ENCODE measurements at regions not wholly inside any gene's neighbourhood (a gene's known extent, or its start where the extent isn't known, plus 50 kb on each side); places are given as distances from the start of the nearest gene placed in this dataset.

DNA sequence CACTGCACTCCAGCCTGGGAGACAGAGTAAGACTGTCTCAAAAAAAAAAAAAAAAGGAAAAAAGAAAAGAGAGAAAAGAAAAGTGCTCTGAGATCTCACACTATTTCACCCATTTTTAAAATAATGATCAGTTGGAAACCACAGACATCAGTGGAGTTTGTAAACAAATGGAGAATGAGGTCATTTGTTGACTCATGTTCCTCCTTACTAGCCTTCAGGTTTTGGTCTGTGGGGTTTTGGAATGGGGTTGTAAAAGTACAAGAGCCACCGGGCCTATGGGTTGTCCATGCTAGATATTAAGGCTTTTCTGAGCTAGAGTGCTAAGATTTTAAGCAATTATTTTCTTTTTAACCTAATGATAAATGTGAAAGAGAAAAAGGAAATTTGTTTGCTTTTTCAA is 104.4 kb upstream of the PRL start:
- no peak for DNase-seq

DNA sequence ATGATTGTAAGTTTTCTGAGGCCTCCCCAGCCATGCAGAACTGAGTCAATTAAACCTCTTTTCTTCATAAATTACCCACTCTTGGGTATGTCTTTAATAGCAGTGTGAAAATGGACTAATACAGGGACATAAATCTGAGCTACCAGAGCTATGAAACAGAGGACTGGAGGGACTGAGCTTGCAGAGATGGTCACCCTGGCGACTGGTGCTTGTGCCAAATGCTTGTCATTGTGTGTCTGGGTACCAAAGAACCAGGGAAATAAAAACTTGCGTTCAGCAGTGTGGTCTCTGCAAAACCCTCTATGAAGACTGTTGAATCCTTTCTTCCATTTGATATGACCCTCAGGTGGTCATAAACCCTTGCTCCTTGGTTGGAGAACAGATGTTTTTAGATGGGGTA is 105.1 kb upstream of the PRL start:
- no peak for DNase-seq

DNA sequence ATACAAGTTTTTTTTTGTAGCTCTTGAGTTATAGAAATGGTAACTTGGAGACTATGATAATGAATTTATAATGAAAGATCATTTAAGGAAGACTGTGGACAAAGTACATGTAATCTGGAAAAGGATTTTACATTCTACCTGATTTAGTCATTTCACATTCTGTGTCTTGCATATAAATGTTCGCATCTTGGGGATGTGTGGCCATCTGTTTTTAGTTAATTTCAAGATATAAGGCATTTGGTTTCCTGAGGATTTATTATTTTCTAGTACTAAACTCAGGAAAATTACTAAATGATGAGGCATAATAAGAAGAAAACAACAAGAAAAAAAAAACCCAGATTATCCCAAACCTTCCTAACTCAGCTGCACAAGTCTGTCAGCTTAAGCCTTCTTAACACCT is 112.7 kb upstream of the PRL start:
- no peak for DNase-seq

DNA sequence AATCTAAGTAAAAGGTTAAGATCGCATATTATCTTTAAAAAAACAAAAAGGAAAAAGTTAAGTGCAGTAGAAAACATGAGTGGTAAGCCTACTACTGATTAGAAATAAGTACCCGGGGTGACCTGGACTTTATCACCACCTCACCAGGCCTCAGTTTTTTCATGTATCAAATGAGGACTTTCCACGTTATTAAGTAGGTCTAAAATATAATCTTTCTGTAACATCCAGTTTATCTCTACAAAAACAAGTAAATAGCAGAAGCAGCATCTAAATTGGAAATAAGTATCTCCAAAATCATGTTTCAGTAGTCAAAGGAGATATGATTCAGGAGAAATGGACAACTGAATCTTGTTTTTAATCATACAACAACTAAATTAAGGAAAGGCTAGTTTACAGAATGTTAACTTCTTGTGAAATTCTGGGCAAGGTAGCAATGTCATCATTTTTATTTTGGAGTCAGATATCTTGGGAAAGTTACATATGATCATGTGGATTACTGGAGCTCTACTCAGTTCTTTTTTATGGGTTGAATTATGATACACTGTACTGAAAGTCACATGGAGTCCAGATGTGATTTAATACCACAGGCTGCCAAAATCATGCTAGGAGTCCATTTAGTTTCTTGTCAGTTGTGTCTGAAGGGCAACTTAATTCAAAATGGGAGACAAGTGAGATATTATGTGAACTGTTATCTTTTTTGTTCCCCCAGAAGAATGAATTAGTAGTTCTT is 114.7 kb upstream of the PRL start:
- no peak for DNase-seq

DNA sequence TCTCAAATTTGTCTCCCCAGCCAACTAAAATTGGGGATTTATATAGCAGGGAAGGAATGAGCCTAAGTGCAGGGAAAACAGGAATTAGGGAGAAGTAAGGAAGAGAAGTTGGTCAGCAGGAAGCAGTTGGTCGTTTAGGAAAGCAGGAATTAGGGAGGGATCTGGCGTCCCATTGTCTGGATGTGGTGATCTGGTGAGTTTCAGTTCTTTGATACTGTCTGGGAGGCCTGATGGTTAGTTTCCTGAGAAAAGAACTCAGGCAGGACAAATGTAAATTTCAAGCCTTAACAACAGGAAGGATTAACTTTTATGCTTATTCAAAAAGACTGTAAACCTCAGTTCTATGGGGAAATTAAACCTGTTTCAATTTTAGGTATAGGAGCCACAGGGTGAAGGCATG is 116.2 kb upstream of the PRL start:
- no peak for DNase-seq

DNA sequence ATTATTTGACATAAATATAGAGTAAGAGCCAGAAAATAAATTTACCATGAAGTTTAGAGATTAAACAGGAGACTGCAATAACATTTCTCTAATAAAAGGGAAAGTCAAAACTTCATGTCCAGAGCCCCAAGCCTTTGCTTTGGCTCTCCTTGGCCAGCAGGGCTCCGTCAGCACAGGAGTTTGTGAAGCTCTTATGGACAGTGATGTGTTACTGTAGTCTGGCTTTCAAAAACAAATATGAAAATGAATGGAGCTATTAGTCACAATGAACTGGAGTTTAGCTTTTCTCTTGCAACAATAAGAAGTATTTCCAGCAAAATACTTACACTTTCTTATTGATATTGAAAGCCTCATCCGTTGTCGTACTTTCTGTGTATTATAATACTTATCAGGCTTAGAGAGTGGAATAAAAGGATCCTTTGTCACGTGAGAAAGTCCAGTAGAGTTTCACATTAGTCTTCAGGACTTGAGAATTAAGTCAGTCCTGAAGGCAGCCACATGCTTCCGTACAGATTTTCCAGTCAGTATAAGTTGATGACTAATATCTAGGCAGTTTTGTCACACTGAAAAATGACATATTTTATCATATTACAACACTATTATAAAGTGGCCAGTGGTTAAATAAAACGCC is 117.0 kb upstream of the PRL start:
- no peak for DNase-seq

DNA sequence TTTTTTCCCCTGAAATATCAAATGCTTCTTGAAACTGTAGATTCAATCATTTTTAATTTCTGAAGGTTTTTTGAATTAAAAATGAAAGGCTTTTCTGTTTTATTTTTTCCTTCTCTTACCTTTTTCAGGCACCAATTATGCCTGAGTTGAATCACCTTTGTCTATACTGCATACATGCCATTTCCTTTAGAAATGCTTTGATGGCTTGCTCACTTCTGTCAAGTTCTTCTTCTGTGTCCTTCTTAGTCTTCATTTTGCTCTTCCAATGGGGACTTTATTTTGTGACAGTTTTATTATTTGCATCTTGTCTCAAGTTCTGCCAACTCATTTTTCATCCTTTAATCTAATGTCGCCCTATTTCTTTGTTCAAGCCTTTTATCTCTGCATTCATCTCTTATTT is 121.9 kb upstream of the PRL start:
- DNase-seq = no peak

DNA sequence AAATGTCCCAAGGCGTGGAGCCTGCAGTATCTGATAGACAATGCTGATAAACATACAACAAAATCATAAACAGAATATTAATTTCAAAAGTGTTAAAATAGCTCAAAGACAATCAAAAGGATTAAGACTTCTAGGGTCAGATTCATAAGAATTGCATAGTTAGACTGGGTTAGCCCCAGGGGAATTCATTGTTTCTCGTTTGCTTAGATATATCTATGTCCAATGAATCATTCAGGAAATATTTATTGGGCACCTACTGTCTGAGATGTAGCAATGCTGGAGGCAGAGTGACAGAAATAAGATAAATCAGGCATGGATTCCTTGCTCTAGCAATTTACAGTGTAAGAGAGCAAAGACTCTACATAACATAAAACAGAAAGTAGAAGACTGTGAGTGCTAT is 124.4 kb upstream of the PRL start:
- DNase-seq = no peak

DNA sequence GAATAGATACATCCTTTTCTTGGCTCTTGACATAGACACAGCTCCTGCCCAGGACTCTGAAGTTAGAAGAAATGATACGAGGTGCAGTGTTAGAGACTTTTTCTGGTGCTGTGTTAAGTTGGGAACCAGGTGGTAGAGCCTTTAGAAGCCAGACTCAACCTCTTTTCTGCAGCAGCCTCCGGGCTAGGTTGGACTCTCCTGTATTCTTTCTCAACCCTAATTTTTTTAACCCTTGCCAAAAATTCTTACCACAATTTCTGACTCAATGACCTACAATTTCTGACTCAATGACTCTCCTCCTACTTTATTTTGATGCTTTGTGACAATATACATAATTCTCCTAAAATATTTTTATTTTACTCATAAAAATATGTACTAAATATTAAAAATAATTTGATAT is 127.4 kb upstream of the PRL start:
- no peak for DNase-seq

DNA sequence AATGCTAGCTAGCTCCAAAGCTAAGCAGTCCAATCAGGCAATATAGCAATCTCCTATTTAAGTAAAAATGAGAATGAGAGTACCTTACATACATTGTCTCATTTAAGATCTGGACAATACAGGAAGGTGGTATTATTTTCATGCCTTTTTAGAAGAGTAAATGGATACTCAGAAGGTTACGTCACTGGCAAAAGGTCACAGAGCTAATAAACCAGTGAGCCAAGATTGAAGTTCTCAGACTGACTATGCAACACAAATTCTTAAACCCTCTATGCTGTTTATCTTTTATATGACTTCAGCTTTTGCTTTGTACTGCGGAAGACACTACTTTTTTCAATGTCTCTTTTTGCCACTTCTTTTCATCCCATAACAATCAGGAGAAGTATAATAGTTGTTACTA is 135.2 kb upstream of the PRL start:
- no peak for DNase-seq

DNA sequence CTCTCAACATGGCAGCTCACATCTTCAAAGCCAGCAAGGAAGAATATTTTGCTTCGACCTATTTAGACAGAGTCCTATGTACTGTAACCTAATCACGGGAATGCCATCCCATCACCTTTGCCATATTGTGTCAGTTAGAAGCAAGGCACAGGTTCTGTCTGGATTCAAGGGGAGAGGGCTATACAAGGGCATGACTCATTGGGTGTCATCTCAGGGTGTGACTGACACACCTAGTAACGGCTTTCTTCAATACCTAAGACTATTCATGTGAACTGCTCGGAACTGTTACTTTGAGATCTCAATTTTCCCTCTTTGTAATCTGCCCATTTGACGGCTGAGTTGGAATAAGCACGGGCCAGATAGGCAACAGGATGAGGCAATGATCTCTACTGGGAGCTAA is 135.6 kb upstream of the HDGFL1 start:
- DNase-seq = no peak

DNA sequence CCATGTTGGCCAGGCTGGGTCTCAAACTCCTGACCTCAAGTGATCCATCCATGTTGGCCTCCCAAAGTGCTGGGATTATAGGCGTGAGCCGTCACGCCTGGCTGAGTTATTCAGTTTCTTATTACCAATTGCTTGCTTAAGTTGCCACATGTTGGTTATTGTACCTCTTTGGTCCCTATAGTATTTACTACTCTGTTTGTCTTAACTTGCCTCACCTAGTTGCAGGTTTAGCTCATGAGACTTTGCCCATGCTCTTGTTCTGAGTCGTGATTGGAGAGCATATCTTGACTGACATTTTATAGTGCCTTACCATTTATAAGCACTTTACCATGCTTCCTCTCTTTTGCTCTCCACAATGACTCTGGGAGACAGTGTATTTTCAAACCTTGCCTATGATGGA is 134.2 kb upstream of the HDGFL1 start:
- no peak for DNase-seq

DNA sequence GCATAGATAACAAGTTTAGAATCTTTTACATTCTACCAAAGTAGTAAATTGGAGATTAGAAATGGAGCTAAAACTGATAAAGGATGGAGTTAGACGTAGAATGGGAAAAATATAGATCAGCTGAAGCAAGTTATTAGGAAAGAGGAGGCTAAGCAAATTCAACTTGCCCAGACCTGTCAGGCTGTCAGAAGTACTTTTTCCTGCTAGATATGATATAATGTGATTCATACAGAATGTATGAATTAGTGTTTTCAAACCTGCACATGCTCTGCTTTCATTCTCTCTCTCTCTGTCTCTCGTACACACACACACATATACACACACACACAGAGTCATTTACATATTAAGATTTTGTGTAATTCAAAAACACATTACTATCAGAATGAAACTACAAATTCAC is 133.2 kb upstream of the HDGFL1 start:
- no peak for DNase-seq

DNA sequence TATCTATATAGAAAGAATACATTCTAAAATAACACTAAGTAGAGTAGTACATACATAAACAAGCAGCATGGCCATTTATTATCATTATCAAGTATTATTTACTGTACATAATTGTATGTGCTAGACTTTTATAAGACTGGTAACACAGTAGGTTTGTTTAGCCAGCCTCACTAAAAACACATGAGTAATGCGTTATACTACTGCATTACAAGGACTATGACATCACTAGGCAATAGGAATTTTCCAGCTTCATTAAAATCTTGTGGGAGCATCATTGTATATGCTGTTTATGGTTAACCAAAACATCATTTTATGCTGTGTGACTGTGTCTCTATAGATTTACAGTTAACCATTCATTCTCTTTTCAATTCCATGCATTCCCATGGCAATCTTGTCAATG is 131.7 kb upstream of the HDGFL1 start:
- DNase-seq = no peak

DNA sequence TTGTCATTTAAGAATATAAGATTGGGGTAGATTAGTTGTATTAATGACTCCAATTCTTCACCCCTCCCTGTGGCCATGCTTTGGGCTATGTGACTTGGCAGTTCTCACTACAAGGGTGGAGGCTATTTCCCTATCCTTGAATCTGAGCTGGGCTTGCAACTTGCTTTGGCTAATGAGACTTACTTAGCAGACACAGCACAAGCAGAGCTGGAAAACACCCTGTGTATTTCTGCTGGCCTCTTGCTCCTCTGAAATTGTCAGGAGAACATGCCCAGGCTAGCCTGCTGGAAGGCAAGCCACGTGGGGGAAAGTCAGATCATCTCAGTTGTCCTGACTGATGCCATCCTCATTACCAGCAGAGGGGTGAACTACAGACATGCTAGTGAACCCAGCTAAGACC is 126.5 kb upstream of the HDGFL1 start:
- no peak for DNase-seq

DNA sequence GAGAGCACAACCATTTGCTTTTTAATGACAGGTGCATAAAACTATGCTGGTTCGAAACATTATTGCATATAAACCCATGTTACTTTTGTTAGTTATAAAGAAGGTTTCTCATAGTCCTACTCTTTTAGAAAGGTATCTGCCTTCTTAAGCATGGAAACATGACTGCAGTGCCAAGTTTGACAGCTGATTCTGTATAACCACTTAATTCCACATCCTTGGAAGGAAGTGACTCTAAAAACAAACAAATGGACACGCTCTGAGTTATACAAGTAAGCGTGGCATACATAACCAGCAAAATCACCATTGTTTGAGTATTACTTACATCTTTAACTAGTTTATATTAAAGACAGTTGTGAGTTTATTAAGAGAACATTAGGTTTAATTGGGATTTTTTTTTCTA is 125.0 kb upstream of the HDGFL1 start:
- no peak for DNase-seq

DNA sequence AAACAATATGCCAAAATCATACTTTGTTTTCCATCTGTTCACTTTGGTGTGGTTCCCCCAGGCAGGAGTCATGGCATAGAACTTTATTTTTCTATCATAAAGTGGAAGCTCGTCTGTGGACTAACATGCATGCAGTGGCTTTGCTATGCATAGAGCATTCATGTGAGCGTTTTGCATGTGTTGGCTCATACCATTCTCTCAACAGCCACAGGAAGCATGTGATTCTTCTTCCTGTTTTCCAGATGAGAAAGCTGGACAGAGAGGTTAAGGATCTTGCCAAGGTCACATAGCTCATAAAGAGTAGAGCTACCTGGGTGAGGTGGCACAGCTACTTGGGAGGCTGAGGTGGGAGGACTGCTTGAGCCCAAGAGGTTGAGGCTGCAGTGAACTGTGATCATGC is 123.4 kb upstream of the HDGFL1 start:
- DNase-seq = no peak

DNA sequence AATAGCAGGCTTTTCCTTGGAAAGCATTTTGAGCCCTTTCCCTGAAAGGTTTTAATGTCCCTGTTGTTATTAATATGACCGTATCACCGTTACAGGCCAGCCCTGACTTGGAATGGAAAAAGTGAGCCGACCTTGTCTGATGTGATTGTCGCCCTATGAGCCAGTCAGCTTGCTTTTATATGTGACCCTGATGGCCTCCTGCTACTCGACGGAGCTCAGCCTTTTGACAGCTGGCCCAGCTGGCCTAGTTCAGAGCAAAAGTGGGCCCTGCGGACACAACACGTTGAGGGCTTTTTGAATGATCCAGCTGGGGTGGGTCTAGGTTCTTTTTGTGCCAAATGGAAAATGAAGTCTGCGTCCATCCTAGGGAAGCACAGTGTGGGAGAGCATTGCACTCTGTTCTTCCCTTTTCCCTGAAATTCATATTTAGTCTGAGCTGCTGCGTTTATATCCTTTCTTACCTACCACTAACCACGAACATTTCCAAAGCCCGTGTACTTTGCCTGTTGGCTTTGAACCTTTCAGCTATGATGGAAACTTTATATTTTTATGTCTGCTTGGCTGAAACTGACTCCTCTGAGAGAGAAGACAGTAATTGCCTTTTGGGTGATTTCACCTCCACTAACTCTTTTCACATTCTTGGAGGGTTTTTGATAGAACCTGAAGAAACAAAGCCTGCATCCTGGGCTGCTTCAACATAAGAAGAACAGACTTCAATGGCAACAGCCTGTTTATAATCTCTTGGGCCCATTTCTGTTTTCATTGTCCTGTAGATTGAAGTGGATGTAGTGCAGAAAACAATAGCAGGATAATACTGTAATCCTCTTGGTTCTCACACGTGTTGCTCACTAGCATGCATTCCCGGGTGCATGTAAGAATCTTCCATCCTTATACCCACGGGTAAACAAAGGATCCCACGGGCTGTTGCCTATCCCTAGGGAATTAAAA is 121.8 kb upstream of the HDGFL1 start:
- DNase-seq = peak; percentile 80

DNA sequence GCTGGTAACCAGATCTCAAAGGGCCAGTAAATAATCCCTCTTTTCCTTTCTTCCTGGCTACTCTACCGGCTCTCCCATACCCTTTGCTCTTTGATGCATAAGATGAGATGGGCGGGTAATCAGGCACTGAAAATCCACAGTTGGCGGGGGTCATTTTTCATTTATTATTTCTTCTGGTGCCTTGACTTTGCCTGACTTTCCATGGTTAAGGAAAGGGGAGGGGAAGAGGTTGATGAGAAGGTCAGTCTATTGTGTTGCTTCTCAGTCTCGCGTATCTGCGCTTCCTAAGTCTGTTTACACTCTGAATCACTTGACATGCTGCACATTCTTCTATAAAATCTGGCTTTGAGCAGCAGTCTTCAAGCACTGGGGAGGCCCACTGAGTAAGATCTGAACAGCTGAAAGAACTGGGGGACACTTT is 121.1 kb upstream of the HDGFL1 start:
- no peak for DNase-seq

DNA sequence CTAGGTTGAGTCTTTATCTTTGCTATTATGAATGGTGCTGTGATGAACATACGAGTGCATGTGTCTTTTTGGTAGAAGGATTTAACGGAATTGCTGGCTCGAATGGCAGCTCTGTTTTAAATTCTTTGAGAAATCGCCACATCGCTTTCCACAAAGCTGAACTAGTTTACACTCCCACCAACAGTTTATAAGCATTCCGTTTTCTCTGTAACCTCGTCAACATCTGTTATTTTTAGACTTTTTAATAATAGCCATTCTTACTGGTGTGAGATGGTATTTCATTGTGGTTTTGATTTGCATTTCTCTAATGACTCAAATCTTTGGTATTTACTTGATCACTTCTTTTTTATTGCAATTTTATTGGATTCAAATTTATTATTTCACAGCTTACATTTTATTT is 117.4 kb upstream of the HDGFL1 start:
- no peak for DNase-seq

DNA sequence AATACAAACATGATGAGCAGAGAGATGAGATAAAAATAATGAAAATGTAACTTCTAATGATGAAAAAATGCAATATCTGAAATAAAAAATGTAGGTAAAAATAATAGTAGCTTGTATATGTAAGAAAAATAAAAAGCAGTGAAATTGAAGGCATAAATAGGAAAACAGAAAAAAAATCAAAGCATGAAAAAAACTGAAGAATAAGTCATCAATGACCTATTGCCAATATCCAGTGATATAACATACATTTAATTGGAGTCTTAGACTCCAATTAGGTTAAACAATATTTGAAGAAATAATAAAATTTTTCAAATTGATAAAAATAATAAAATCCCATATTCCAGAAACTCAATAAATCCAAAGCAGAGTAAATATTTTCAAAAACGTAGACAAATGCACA is 114.0 kb upstream of the HDGFL1 start:
- no peak for DNase-seq

DNA sequence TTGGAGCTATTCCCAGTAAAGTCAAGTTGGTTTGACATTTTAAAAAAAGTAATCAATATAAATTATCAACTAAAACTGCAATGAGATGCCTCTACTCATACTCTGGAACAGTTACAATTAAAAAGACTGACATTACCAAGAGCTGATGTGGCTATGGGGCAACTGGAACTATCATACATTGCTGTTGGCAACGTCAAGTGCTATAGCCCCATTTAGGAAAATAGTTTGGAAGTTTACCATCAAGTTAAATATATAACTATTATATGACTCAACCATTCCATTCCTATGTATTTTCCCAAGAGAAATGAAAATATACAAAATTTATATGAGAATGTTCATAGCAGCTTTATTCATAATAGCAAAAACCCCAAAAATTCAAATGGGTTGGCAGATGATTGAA is 111.4 kb upstream of the HDGFL1 start:
- no peak for DNase-seq

DNA sequence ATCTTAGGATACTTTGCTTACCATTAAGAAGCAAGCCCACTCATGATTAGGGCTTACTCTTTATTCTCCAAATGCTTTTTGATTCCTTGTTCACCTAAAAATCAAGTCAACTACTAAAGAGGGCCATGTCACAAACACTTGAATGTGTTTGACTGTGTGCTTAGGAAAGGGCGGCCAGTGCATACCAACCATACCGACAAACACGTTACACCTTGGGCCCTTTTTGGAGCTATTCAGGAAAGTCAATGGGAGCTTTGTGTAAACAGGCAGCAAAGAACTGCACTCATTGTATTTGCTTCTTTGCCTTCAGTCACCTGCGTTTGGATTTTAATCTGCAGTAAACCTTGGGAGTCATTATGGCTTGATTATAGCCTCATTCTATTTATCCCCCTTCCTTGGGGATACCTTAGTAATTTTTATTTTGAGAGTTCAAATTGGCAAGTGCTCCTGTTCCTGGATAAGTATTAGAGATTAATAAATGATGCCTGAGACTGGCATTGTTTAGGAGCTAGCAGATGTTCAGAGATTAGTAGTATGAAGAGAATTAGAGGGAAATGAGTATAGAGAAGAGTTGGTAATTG is 102.6 kb upstream of the HDGFL1 start:
- DNase-seq = no peak

DNA sequence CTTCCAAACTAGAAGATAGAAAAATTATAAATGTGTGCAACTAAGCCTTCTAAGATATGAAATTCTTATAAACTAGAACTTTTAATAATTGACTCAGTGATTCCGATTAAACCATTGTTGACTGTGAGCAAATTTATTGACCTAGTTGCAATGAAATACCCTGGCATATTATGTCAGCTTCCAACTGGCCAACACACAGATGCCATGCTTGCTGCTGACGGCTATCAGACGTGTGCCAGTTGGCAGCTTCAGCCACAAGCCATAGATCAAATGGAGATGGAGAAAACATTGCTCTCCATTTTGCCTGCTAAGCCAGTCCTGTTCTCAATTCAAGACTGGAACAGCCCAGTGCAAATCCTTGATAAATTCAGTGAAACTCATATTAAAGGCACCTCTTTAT is 101.7 kb upstream of the HDGFL1 start:
- DNase-seq = no peak

Data from femur (tissue), 1 donor.